Endothelial cell of umbilical vein (primary cell): ENCODE measurements at regions not wholly inside any gene's neighbourhood (a gene's known extent, or its start where the extent isn't known, plus 50 kb on each side); places are given as distances from the start of the nearest gene placed in this dataset.

Experiments used
- POLR2AphosphoS5 ChIP-seq: IDR thresholded peaks from 2 replicates; pipeline ENCODE4 v1.6.1; 2012; ENCODE audit warnings: low read depth, mild to moderate bottlenecking, control low read depth, low read length, moderate library complexity; ENCODE audit not compliant: insufficient read depth
- TF ChIP-seq, protein P1 (sequence below), 2 donors: IDR thresholded peaks; 1 replicate in 1 of 2; 2 replicates in 1 of 2; pipeline ENCODE4 v1.5.1; 2011; ENCODE audit warnings: low read length in 2 of 2, mild to moderate bottlenecking in 2 of 2, moderate library complexity in 2 of 2, control low read depth in 1 of 2, inconsistent platforms in 1 of 2, low read depth in 1 of 2; ENCODE audit not compliant: insufficient read depth in 1 of 2; ENCODE audit errors: extremely low read depth in 1 of 2

- TF ChIP-seq POLR2AphosphoS5, result no peak
- TF ChIP-seq, protein P1, sequence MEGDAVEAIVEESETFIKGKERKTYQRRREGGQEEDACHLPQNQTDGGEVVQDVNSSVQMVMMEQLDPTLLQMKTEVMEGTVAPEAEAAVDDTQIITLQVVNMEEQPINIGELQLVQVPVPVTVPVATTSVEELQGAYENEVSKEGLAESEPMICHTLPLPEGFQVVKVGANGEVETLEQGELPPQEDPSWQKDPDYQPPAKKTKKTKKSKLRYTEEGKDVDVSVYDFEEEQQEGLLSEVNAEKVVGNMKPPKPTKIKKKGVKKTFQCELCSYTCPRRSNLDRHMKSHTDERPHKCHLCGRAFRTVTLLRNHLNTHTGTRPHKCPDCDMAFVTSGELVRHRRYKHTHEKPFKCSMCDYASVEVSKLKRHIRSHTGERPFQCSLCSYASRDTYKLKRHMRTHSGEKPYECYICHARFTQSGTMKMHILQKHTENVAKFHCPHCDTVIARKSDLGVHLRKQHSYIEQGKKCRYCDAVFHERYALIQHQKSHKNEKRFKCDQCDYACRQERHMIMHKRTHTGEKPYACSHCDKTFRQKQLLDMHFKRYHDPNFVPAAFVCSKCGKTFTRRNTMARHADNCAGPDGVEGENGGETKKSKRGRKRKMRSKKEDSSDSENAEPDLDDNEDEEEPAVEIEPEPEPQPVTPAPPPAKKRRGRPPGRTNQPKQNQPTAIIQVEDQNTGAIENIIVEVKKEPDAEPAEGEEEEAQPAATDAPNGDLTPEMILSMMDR (IDR thresholded peaks at IDR 0.05; ENCODE audit: extremely low read depth in 1 of 2, insufficient read depth in 1 of 2, low read depth in 1 of 2, low read length in 2 of 2), result no peak
Observed at GRCh38 chr1:25104932-25105561, 127.3 kb downstream of the SYF2 start.
